HG03280 (cell line): ENCODE measurements at regions not wholly inside any gene's neighbourhood (a gene's known extent, or its start where the extent isn't known, plus 50 kb on each side); places are given as distances from the start of the nearest gene placed in this dataset.
"Not testable (repeated sequence)": the region's sequence is repeated elsewhere in the genome, so short reads cannot be mapped to it uniquely, and the experiment has no call there.

Experiments
- ATAC-seq: cut with Tn5 transposase; IDR thresholded peaks from one replicate; pipeline ENCODE4 v1.9.1; 2021; ENCODE audit warnings: mild to moderate bottlenecking, moderate library complexity; ENCODE audit not compliant: unreplicated experiment

DNA sequence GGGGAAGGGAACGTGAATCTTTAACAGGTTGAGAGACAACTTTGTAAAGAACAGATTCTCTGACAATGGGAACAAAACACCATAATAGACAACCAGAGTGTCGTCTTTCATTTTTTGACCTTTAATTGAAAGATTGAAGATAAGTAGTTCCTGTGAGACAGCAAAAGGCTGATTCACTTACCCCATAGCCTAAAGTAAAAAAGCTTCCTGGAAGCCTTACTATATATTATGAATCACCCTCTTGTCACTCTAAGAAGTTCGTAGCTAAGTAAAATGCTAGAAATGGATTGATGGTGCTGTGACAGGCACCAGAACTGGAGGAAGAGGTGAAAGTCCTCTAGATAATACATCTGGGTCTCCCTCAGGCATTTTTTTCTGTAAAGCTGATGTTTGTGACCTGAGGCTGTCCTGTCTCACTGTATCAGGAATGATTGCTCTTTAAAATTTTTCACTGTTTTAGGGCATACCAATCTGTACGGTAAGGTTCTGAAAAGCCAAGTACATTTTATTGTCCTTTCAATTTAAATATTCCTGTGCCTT lies 824.6 kb upstream of the SEMA6D start:
- no peak for ATAC-seq

DNA sequence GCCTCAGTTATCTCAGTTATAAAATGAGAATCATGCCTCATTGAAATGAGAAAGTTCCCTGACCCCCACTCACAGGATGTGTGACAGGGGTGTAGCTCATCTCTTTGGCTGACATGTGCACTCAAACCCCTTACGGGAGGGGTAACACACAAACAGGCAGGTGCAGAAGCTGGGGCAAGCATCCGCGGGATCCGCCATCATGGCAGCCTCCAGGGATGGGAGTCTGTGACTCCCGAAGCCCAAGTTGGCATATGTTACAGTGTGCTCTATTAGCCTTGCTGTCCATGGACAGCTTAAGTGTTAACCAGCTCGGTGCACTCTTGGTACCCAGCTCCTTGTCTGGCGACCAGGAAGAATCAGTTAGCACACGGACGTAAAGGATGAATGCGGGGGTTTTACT lies 822.7 kb upstream of the SEMA6D start:
- ATAC-seq, result no peak

DNA sequence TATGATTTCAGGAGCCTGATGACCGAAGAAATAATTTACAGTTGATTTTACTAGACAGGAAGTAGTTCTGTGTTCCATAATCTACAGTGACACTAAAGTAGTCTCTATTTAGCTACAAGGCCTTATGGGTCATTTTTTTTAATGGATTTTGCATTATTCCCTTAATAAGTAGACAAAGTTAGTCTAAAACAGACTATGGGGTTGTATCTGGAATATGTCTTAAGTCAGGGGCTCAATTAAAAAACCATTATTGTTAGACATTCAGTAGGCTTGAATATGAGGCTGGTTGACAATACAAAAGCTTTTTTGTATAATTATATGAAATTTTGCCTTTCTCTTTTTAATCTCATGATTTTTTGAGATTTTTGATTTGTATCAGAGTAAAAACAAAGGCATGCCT lies 820.0 kb upstream of the SEMA6D start:
- ATAC-seq, result no peak

DNA sequence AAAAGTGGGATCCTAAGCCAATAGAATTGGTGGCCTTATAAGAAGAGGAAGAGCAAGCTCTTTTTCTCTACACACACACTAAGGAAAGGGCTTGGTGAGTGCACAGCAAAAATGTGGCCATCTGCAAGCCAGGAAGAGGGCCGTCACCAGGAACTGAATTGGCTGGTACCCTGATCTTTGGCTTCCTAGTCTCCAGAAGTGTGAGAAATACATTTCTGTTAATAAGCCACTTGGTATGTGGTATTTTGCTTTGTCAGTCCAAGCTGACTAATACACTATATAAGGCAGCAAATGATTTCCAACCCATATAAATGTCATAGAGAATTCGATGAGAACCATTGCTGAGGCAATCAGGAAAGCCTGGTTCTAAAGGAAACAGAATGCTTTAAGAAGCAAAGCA lies 816.3 kb upstream of the SEMA6D start:
- no peak for ATAC-seq

DNA sequence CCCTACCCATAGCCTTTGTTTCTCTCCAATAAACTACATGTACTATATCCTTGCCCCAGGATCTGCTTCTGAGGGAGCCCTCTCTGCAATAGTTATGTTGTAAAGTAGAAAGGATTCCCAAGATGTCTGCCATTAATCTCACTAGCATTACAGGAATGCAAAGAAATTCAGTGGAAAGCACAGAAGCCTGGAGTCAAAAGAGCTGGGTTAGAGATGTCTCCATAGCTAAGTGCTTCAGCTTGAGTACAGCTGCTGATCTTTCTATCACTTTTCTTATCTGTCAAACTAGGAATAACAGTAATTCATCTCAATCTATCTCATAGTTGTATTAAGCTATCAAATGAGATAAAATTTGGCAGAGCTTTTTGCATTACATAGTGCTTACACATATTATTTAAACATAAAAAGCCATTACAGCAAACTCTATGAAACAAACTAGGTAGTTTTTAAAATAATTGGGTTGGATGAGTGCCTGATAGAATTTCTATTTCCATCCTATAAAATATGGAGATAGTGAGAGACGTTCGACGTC lies 799.5 kb upstream of the SEMA6D start:
- ATAC-seq, result no peak

DNA sequence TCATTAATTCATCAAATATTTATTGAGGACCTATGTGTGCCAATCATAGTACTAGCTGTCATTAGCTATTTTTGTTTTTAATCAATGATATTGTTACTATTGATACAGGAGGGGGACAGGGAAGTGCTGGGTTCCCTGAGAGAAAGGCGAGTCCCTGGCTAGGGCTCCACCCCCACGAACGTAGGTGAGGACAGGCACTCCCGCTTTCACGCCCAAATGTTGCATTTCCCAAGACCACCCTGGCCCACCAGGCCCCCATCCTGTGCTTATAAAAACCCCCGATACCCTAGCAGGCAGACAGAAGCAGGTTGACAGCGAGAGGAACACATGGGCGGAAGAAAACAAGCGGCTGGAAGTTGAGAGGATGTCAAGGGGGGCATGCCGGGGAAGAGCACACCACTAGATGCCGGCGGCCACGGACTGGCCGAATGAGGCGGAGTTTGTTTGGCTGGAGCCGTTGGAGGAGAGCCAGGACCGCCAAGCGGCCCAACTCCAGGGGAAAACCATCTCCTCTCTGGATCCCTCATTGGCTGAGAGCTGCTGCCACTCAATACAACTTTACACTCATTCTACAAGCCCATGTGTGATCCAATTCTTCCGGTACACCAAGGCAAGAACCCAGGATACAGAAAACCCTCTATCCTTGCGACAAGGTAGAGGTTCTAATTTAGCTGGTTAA lies 798.7 kb upstream of the SEMA6D start:
- ATAC-seq, result no peak

DNA sequence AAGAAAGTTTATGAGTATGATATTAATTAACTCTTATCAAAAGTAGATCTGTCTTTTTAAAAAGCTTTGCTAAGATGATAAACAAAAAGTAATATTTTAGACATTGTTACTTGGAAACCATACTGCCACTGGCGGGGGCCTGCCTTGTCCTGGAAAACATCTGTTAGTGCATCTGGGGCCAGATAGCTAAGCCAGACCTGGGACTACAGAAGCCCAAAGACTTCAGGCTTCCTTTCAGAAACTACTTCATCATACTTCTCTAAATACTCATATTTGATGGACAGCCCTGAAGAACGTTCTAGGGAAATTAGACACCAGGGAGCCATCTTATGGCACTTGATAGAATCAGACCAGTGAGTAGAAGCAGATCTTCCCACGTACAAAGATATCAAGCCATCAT lies 795.4 kb upstream of the SEMA6D start:
- no peak for ATAC-seq

DNA sequence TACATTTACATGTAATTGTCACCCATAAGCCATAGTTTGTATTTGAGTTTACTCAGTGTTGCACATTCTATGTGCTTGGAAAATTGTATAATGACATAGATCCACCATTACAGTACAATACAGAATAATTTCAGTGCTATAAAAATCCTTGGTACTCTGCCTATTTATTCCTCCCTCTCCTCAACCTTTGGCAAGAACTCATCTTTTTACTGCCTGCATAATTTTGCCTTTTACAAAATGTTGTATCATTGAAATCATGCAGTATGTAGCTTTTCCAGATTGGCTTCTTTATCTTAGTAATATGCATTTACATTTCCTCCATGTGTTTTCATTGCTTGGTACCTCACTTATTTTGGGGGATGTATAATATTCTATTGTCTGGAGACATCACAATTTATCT lies 786.9 kb upstream of the SEMA6D start:
- ATAC-seq, result no peak

DNA sequence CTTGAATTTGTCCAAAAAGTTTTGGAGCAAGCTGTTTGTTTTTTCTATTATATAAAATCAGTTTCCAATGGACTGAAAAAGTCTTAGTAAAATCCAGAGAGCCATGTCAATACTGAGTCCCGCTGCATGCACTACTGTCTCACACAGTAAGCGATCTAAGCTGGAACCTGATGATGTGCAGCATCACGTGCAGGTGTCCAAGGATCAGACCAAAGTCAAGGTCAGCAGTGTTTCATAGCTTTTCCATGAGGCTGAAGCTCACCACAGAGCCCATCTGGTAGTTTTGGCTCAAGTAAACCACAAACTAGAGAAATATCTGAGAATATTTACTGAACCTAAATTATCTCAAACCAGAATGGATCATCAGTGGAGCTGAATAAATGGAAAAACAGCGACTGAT lies 784.0 kb upstream of the SEMA6D start:
- ATAC-seq, result no peak

DNA sequence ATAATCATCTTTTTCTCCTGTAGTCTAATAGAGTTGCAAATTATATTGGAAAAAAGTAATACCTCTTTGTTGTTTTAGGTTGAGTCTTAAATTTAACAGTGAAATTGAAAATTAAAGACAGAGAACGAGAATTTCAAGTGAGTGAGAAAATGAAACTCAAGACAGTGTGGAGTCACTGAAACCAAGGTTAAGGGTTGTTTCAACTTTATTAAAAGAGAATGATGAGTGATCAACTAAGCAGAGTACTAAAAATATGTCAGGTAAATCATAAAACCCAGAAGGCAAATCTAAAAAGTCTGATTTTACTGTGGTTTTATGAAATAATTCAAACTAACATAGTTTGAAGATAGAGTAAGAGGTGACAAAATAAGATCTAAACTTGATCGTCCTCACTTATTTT lies 782.5 kb upstream of the SEMA6D start:
- no peak for ATAC-seq

DNA sequence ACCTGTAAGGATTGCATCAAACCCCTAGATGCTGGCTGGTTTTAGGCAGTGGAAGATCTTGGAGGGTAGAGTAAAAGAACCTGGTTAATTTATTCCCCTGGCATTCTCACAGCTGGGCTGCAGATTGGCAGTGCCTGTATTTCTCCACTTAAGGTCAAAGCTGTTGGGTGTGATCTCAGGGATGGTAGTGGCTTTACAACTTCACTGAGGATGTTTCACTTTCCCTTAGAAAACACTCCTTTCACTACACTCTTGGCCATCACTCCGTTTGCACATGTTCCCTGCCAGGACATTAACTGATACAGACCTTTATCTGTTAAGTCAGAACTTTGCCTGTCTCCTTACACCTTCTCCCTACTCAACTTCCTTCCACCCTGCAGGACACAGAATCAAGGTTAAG lies 779.1 kb upstream of the SEMA6D start:
- no peak for ATAC-seq

DNA sequence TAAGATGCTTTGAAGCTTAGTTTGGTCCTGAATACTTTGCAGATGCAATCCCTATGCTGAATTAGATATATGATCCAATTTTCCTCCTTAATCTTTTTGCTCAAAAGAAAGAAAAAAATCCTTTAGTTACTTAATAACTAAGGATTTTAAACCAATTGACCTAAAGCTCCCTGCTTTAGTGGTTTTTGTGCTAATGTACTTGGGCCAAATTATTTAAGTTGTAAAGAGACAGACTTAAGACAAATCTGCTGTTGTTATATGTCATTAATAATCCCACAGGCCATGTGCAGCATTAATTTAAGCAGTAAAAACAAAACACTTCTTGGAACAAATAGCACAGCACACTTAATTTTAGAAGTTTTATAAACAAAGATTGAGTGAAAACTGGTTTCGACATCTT lies 776.1 kb upstream of the SEMA6D start:
- no peak for ATAC-seq

DNA sequence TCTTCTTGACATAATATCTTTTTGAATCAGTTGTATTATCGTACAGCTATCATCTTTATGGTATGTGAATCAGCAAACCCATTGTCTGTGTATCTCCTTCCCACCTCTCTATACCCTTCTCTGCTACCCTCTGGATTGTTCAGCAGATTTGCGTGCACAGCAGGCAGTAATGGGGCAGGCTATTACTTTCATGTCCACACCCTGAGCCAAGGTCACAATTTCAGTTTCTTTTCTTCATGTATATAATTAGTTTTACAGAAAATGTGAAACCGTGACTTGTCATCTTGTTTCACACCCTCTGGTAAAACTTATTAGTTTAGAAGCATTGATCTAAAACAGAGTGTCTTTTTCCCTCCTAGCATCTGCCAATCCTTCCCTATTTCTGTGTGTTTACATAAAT lies 770.4 kb upstream of the SEMA6D start:
- no peak for ATAC-seq

DNA sequence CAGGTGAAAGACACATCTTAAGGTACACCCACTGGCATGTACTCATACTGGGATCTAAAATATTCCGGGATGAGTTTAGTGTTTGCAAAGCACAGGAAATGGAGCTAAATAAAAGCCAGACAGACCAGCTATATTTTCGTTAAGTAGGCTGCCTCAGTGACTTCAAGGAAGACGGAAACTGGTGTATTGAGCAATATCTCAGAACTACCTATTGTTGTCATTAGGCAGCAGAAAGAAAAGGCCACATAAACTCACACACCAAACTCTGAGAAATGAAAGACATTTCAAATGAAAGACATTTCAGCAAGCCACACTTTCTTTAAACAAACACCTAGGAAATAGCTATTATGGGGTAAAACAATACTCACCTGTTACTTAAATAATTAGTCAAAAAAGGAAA lies 761.7 kb upstream of the SEMA6D start:
- ATAC-seq, result no peak

DNA sequence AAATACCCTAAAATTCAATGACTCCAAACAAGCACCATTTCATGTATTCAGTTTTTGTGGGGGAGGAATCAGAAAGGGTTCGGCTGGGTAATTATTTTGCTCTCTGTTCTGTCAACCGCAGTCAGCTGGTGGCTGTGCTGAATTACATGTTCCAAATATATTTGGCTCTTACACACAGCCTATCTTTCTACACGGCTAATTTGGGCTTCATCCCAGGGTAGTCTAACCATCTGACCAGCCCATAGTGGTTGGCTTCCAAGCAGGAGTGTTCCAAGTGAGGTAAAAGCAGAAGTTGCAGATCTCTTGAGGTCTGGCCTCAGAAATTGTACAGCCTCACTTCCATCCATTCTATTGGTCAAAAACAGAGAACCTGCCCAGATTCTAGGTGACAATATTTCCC lies 760.8 kb upstream of the SEMA6D start:
- no peak for ATAC-seq

DNA sequence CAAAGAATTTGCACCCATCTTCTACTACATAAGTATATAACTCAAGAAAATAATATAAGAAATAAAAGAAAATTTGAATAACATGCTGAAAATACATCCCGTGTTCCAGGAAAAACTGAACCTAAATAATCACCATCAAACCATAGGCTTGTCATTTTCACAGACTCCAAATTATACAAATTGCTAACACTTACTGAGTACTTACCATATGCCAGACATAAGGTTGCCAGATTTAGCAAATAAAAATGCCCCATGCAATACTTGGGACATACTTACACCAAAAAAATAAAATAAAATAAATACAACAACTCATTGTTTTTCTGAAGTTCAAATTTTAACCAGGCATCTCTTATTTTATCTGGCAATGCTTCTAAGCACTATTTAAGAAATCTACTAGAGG lies 760.4 kb upstream of the SEMA6D start:
- ATAC-seq, result no peak

DNA sequence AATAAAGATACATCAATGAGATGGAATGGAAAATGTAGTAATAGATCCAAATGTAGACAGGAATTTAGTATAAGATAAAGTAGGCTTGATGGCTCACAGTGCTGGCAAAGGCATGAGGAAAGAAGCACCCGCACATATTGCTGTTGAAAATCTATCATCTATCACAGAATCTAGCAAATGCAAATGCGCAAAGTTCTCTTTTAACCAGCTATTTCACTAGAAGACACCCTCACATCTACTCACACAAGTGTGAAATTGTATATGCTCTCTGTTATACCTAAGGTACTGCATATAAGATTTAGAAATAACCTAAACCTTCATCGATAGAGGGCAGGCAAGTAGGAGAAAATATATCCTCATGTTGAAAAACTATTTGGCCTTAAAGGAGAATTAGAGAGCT lies 756.7 kb upstream of the SEMA6D start:
- no peak for ATAC-seq

DNA sequence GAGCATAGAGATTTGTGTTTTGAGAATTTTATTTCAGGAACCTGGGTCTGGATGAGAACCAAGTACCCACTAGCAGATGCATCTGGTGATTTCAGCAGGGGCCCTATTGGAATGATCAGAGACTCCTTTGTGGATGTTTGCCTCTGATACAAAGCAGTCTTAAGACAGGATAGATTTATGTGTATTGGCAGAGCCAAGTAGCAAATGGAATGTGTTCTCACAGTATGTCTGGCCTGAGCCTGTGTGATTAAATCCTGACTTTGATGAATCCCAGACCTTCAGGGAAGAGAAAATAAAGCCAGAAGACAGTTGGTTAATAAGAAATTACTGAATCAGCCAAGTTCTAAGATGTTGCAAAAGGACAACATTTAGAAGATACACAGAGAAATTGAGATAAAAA lies 755.5 kb upstream of the SEMA6D start:
- no peak for ATAC-seq

DNA sequence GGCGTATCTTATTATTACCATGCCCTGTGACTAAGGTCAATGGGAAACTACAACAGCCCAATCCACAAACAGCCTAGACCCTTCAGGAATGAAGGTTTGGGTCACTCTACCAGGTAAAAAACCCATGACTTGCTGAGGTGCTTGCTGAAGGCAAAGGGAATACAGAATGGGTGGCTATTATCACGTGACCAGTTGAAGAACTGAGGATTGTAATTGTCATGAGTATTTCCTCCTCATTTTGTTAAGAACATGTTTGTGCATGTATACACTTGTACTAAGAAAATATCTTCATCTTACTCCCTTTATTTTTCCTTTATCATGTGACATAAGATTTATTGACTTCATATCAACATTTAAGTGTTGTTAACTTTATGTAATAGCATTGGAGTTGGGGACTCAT lies 729.2 kb upstream of the SEMA6D start:
- ATAC-seq, result not testable (repeated sequence)

DNA sequence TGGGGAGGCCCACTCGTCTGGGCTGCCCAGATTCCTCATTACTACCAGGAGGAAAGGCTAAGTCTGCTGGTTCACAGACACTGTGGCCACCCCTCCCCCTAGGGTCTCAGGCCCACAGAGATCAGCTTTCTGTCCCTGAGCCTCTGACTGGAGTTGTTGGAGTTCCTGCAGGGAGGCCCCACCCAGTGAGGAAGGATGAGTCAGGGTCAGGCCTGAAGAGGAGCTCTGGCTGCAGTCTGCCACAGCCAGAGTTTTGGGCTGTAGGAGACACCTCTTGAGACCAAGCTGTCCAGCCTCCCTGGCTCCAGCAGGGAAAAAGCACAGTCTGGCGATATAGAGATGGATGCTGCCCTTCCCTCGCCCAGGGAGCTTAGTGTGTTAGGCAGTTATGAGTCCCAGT lies 720.9 kb upstream of the SEMA6D start:
- ATAC-seq, result no peak

DNA sequence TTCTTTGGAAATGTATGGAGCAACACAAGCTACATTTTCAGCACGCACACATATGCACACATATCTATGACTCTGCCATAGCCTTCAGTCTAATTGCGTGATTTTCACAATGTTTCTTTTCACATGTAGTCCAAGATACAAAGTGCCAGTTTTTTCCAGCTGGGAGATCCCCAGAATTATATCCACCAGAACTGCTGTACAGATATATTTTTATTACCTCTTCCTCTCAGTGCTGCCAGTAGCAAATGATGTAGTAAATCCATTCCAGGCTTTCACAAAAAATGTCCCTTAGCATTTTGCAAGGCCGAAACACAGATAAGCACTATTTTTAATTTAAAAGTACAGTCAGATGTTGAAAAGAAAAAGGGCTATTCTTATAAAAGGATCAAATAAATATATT lies 719.8 kb upstream of the SEMA6D start:
- no peak for ATAC-seq

DNA sequence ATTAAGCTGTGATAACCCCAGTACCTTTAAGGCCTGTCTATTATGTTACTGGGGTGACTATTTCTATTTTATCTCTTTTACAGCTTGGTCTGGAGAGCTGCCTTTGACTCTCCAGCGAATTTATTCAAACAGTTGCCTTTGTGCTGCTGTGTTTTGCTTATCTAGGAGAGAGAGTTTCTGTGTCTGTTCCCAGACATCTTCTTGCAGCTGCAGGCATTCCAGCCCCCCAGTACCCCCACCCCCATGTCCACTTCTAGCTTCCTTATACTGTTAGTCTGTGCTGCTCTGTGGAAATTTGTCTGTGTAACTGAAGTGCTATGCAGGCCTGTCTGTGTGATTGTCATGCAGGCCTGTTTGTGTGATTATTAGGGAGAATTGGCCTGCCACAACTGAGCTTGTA lies 713.7 kb upstream of the SEMA6D start:
- ATAC-seq, result no peak

DNA sequence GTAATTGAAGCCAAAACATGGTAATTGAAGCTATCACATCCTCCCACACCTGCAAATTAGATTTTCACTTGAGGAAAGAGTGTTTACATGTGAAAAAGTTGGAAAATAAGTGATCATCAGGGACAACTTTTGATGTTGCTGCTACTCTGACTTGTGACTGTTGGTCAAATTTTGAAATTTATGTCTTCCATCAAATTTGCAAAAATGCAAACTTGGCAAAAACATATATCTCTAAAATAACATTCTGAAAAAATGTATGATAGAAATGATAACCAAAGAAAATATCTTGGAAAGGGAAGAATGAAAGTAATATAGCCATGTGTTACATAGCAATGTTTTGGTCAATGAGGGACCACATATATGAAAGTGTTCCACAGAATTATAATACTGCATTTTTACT lies 703.9 kb upstream of the SEMA6D start:
- ATAC-seq, result no peak
